ENCODE measurements at regions not wholly inside any gene's neighbourhood (a gene's known extent, or its start where the extent isn't known, plus 50 kb on each side); places are given as distances from the start of the nearest gene placed in this dataset.

GRCh38 chr2:204066051-204066450, 129.5 kb downstream of the ICOS start:
- intact Hi-C loops (cut with micrococcal nuclease): no loop called here
- no peak for ATAC-seq (ENCODE audit: low read depth)
- CTCF ChIA-PET: no interaction called here

GRCh38 chr2:204069804-204070203, 133.2 kb downstream of the ICOS start:
- Histone ChIP-seq H3K27me3 (replicated peaks in 1 of 4; ENCODE audit: control extremely low read depth in 1 of 4, control insufficient read depth in 3 of 4, insufficient read depth in 4 of 4, low read length in 3 of 4) (no peaks in the 10 kb centered on the region), H3K9me3 (ENCODE audit: control extremely low read depth in 1 of 3, control insufficient read depth in 2 of 3, insufficient read depth in 1 of 3, low read length in 2 of 3) (no peaks in the 10 kb centered on the region), H4K20me1 (ENCODE audit: control insufficient read depth, insufficient read depth, low read length, poor library complexity, severe bottlenecking) (no peaks in the 10 kb centered on the region), H3K4me1 (ENCODE audit: control insufficient read depth in 2 of 2, insufficient read depth in 2 of 2, low read length in 2 of 2) (no peaks in the 10 kb centered on the region), H2AFZ (ENCODE audit: insufficient read depth, low read depth, low read length, poor library complexity, severe bottlenecking) (no peak overlapping the region), H3K27ac (ENCODE audit: low read length in 2 of 2) (no peak overlapping the region), H3K4me3 (ENCODE audit: control extremely low read depth in 1 of 5, extremely low read depth in 1 of 5, insufficient read depth in 1 of 5, low read depth in 2 of 5, low read length in 4 of 5) (no peak overlapping the region), H3K9ac (ENCODE audit: low read length) (no peak overlapping the region), H3K79me2 (ENCODE audit: control insufficient read depth, insufficient read depth, low read length) (no peaks in the 10 kb centered on the region), H3K4me2 (replicated peaks; ENCODE audit: low read depth, low read length, poor library complexity, severe bottlenecking) (no peak overlapping the region), H3K36me3 (replicated peaks in 1 of 2; ENCODE audit: control extremely low read depth in 1 of 2, control insufficient read depth in 1 of 2, extremely low read depth in 1 of 2, insufficient read depth in 2 of 2, low read length in 1 of 2) (no peaks in the 10 kb centered on the region)
- no peak for DNase-seq
- Mint-ChIP-seq H3K27me3 (peaks cover 29% of the 10 kb centered on the region), H3K4me1 (no peaks in the 10 kb centered on the region), H3K4me3 (no peak overlapping the region), H3K9me3 (ENCODE audit: insufficient read depth) (no peaks in the 10 kb centered on the region), H3K27ac (no peak overlapping the region)
- intact Hi-C loops (cut with micrococcal nuclease): no loop called here
- no CpG with 5 or more reads among the region's 7 CpGs for WGBS (ENCODE audit: insufficient coverage)
- TF ChIP-seq CTCF (IDR thresholded peaks at IDR 0.05): no peak
- TF ChIP-seq EZH2 (IDR thresholded peaks at IDR 0.05; ENCODE audit: borderline replicate concordance, insufficient read depth, low read depth, low read length, poor library complexity, severe bottlenecking): no peak
- POLR2A ChIA-PET: no interaction called here
- ATAC-seq (ENCODE audit: low read depth): no peak
- CTCF ChIA-PET: no interaction called here

More at GRCh38 chr2:204066051-204066450, 129.5 kb downstream of the ICOS start:
- H3K4me2 ChIP-seq (replicated peaks; ENCODE audit: low read depth, low read length, poor library complexity, severe bottlenecking): no peak overlapping the region
- H3K27me3 Mint-ChIP-seq: peaks cover 21% of the 10 kb centered on the region
- WGBS (ENCODE audit: insufficient coverage): 89% methylated on average over 1 of the region's 1 CpG
- H3K4me3 Mint-ChIP-seq: no peak overlapping the region
- no peaks in the 10 kb centered on the region for H4K20me1 ChIP-seq (ENCODE audit: control insufficient read depth, insufficient read depth, low read length, poor library complexity, severe bottlenecking)
- no peak overlapping the region for H2AFZ ChIP-seq (ENCODE audit: insufficient read depth, low read depth, low read length, poor library complexity, severe bottlenecking)
- no peak overlapping the region for H3K27ac Mint-ChIP-seq
- no peaks in the 10 kb centered on the region for H3K9me3 ChIP-seq (ENCODE audit: control extremely low read depth in 1 of 3, control insufficient read depth in 2 of 3, insufficient read depth in 1 of 3, low read length in 2 of 3)
- TF ChIP-seq EZH2 (IDR thresholded peaks at IDR 0.05; ENCODE audit: borderline replicate concordance, insufficient read depth, low read depth, low read length, poor library complexity, severe bottlenecking): no peak
- TF ChIP-seq CTCF (IDR thresholded peaks at IDR 0.05): no peak
- POLR2A ChIA-PET: no interaction called here
- no peaks in the 10 kb centered on the region for H3K36me3 ChIP-seq (replicated peaks in 1 of 2; ENCODE audit: control extremely low read depth in 1 of 2, control insufficient read depth in 1 of 2, extremely low read depth in 1 of 2, insufficient read depth in 2 of 2, low read length in 1 of 2)
- no peaks in the 10 kb centered on the region for H3K4me1 ChIP-seq (ENCODE audit: control insufficient read depth in 2 of 2, insufficient read depth in 2 of 2, low read length in 2 of 2)
- H3K27me3 ChIP-seq (replicated peaks in 1 of 4; ENCODE audit: control extremely low read depth in 1 of 4, control insufficient read depth in 3 of 4, insufficient read depth in 4 of 4, low read length in 3 of 4): peaks cover 0 to 3% (median 0%) of the 10 kb centered on the region in 4 experiments
- H3K9me3 Mint-ChIP-seq (ENCODE audit: insufficient read depth): no peaks in the 10 kb centered on the region
- H3K79me2 ChIP-seq (ENCODE audit: control insufficient read depth, insufficient read depth, low read length): no peaks in the 10 kb centered on the region
- H3K4me1 Mint-ChIP-seq: no peaks in the 10 kb centered on the region
- no peak overlapping the region for H3K27ac ChIP-seq (ENCODE audit: low read length in 2 of 2)
- no peak overlapping the region for H3K4me3 ChIP-seq (ENCODE audit: control extremely low read depth in 1 of 5, extremely low read depth in 1 of 5, insufficient read depth in 1 of 5, low read depth in 2 of 5, low read length in 4 of 5)
- DNase-seq: no peak
- no peak overlapping the region for H3K9ac ChIP-seq (ENCODE audit: low read length)
